GM19372 (cell line): ENCODE measurements at regions not wholly inside any gene's neighbourhood (a gene's known extent, or its start where the extent isn't known, plus 50 kb on each side); places are given as distances from the start of the nearest gene placed in this dataset.
"Not testable (repeated sequence)": the region's sequence is repeated elsewhere in the genome, so short reads cannot be mapped to it uniquely, and the experiment has no call there.

Source experiments
- ATAC-seq: cut with Tn5 transposase; IDR thresholded peaks from one replicate; pipeline ENCODE4 v1.9.1; 2021; ENCODE audit warnings: mild to moderate bottlenecking, low read depth, moderate library complexity; ENCODE audit not compliant: unreplicated experiment

GRCh38 chr2:220366765-220367164 is 739.3 kb downstream of the SLC4A3 start:
- ATAC-seq: no peak

DNA sequence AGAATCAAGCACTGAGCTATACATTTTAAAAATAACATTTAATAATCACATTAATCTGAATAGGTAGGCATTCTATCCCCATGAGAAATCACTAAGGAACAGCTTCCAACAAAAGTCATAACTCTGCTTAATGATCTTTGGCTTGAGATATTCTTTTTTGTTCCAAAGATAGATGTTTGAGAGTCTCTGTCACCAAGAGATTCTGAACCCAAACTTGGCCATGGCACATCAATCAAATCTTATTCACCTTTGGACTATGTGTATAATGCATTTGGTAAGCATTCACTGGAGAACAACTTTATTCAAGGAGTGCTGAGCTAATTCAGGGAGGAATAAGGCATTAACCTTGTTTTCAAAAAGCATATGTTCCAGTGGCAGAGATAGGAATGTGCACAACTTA is 743.3 kb downstream of the SLC4A3 start:
- ATAC-seq: no peak

DNA sequence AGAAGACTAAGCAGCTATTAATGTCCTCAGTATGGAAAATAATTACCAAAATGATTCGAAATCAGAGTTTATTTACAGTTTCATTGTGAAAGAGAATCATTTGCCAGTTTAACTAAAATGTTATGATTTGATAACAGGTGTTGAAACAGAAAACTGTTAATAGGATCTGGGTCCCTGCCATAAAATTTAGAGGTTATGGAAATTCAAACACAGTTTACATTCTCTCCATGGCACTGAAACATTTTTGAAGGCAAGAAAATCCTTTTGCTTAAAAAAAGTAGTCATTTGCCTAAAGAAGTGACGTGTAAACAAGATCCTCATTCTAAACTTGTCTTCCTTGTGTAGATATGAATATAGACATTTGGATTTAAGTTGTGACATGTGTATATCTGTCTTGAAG is 743.8 kb downstream of the SLC4A3 start:
- ATAC-seq: no peak

DNA sequence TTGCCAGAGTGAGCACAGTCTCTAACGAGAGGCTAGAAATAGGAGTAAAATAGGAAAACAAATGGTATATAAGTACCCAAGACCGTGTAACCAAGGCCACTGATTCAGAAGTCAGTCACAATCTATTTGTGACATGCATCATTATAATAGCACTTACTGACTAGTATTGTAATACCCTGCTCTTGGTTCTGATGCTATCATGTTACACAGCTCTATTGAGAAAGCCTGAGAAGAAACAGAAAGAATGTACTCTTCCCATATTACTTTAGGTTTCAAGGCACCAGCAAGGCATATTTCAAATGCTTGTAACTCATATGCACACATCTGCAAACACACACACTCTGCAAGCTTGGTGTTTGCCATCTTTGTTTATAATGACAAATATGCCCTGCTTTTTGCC is 746.4 kb downstream of the SLC4A3 start:
- no peak for ATAC-seq

DNA sequence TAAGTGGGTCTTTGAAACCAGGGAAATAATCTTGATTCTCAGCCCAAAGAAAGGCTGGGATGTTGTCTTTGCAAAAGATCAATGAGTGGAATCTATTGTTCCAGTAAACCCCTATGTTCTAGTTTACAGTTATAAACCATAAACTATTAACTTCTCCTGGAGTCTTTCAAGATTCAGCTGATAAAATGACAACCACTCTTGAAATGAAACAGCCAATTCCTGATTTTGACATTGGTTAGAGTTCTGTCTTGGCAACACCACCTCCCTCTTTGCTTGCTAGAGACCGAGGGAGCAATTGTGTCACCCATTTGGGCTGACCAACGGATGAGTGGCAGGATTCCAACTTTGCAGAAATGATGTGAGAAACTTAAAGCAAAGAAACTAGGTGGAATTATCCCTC is 746.9 kb downstream of the SLC4A3 start:
- no peak for ATAC-seq

GRCh38 chr2:220377482-220378155 is 750.2 kb downstream of the SLC4A3 start:
- no peak for ATAC-seq

GRCh38 chr2:220387758-220388157 is 760.3 kb downstream of the SLC4A3 start:
- ATAC-seq: not testable (repeated sequence)

- no peak for ATAC-seq
Observed at GRCh38 chr2:220393711-220394110, 766.3 kb downstream of the SLC4A3 start.

DNA sequence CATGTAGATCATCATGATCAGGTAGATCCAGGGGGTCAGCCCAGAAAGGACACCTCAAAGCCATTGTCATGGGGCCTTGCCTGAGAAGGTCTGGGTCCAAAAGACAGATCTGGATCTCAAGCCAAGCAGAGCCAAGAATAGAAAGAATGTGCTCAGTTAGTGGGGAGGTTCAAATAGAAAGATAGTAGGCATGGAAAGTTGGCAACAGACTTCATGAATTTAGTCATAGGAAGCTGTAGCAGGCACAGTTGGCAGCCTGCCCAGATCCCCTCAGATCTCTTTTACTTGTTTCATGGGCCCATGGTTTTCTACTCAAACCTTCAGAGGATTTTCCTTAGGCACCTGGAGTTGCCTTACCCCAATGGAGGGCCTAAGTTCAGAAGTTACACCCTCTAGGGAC is 767.0 kb downstream of the SLC4A3 start:
- ATAC-seq: no peak

- ATAC-seq: no peak
Observed at GRCh38 chr2:220396287-220396686, 768.9 kb downstream of the SLC4A3 start.

GRCh38 chr2:220410296-220410695 is 782.9 kb downstream of the SLC4A3 start:
- ATAC-seq: no peak

- ATAC-seq: no peak
Observed at GRCh38 chr2:220417503-220417902, 790.1 kb downstream of the SLC4A3 start.

- ATAC-seq: no peak
Observed at GRCh38 chr2:220419647-220420046, 792.2 kb downstream of the SLC4A3 start.

DNA sequence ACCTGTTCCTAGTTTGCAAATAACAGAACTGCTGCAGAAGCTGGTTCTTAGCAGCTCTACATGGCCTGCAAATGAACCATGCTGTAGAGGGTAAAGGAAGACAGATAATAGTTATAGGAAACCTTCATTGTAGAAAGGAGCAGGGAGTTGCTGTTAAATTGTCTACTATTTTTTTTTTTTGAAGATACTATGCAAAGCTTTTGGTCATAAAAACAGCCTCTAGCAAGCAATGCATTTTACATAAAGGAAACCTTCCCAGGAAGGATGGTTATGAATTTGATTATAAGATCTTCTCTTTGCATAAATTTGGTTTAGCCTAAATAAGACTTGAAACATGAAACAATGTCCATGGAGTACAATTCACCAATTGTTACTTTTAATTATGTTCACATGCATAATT is 793.4 kb downstream of the SLC4A3 start:
- ATAC-seq: no peak

DNA sequence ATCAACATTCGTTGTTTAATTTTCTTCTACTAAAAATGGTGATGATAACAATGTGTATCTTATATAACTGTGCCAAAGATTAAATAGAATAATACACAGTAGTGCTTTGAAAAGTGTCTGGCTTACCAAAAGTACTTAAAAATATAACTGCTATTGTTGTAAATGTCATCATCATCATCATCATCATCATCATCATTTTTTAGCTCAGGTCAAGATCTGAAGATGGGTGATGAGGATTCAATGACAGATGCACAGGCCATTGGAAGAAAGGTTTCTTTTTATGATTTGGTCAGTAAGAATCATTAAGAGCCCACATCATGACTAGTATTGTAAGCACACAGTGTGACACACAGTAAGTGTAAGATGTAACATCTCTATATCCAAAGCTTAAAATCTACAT is 795.2 kb downstream of the SLC4A3 start:
- ATAC-seq: no peak

DNA sequence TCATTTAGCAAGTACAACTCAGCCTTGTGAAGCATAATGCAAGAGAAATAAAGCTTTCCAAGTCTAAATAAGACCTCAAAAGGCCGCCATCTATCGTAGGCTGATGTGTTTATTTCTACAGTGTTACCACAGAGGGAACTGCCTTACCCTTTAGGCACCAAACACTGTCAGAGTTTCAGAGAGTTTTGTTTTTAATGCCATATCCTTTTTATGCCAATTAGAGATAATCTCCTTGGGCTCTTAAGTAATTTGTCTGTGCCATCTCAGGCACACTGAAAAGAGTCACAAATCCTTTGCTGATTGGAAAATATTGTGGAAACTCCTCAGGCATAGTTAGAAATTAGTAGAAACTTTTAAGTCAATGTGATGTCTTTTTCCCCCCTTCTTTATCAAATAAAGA is 797.1 kb downstream of the SLC4A3 start:
- ATAC-seq: no peak

DNA sequence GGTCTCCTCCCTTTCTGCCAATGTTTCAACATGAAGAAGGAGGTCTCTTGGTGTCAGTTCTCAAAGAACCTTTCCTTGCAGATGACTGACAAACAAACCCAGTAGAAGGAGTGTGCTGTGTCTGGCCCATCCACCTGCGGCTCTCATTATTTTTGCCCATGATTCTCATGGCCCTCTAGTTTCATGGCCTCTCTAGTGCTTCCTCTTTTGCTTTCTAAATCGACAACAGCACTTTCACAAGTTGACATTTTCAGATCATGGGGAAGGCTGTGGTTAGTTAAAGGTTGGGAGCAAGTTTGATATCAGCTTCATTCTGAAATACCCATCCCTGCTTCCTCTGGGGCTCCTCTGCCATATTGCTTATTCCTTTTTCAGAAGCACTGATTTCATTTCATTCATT is 805.2 kb downstream of the SLC4A3 start:
- ATAC-seq: no peak

GRCh38 chr2:220433131-220433530 is 805.7 kb downstream of the SLC4A3 start:
- no peak for ATAC-seq

GRCh38 chr2:220434385-220434784 is 807.0 kb downstream of the SLC4A3 start:
- no peak for ATAC-seq

GRCh38 chr2:220437938-220438337 is 810.5 kb downstream of the SLC4A3 start:
- no peak for ATAC-seq

- ATAC-seq: no peak
Observed at GRCh38 chr2:220440731-220441130, 813.3 kb downstream of the SLC4A3 start.

DNA sequence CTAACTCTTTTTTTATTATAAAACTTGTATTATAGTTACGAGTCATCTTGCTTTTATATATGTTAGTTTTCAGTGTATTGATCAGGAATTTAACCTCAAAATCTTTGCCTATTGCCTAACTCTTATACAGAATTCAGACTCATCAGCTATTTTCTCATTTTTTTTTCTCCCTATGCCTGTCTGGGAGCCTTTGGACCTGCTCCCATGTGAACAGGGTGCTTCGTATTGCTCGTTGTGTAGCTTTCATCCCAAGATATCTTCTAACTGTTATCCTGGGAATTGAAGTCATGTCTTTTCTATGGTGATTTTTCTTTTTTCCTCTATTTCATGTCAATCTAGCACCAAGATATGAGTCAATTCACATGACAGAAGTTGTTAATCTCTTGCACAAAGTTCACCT is 814.0 kb downstream of the SLC4A3 start:
- no peak for ATAC-seq

- ATAC-seq: no peak
Observed at GRCh38 chr2:220442012-220442411, 814.6 kb downstream of the SLC4A3 start.
